Right renal cortex interstitium (tissue), 3 donors: ENCODE measurements at regions not wholly inside any gene's neighbourhood (a gene's known extent, or its start where the extent isn't known, plus 50 kb on each side); places are given as distances from the start of the nearest gene placed in this dataset.

Source experiments
- DNase-seq, 3 donors: peaks; one replicate each; pipeline ENCODE4 v3.0.0-alpha.2; 2013; ENCODE audit warnings: low read depth in 3 of 3, low spot score in 2 of 3

- no peak for DNase-seq
Observed at GRCh38 chr1:48057249-48057648, 60.1 kb upstream of the TRABD2B start.

GRCh38 chr1:48055876-48056764 is 58.9 kb upstream of the TRABD2B start:
- no peak for DNase-seq

GRCh38 chr1:48054232-48054631 is 57.0 kb upstream of the TRABD2B start:
- no peak for DNase-seq

GRCh38 chr1:48052923-48053291 is 55.7 kb upstream of the TRABD2B start:
- no peak for DNase-seq

- no peak for DNase-seq
Observed at GRCh38 chr1:48051466-48052126, 54.4 kb upstream of the TRABD2B start.

- DNase-seq: no peak
Observed at GRCh38 chr1:48049823-48050535, 52.8 kb upstream of the TRABD2B start.

- DNase-seq: no peak
Observed at GRCh38 chr1:48048980-48049379, 51.8 kb upstream of the TRABD2B start.

GRCh38 chr1:48048064-48048463 is 50.9 kb upstream of the TRABD2B start:
- DNase-seq: no peak

- no peak for DNase-seq
Observed at GRCh38 chr1:48047116-48047515, 49.9 kb upstream of the TRABD2B start.
